B cell (primary cell): ENCODE measurements at regions not wholly inside any gene's neighbourhood (a gene's known extent, or its start where the extent isn't known, plus 50 kb on each side); places are given as distances from the start of the nearest gene placed in this dataset.

Source experiments
- ATAC-seq: fragments of 200-7000 bp; cut with Tn5 transposase; one replicate; pipeline ENCODE4 v1.10.0; 2021; ENCODE audit warnings: low read depth, mild to moderate bottlenecking, moderate number of reproducible peaks, moderate library complexity
- CTCF ChIA-PET: fragments of 350-600 bp; sonication (Branson Sonifier 250); formaldehyde crosslinking; loops from one replicate; lab custom pipeline; 2021; ENCODE audit warnings: antibody characterized with exemption, inconsistent platforms; lab: Charles Lee
- POLR2A ChIA-PET: fragments of 350-600 bp; sonication (Branson Sonifier 250); formaldehyde crosslinking; loops from one replicate; lab custom pipeline; 2021; ENCODE audit warnings: antibody characterized with exemption; lab: Charles Lee
- DNase-seq: peaks from one replicate; pipeline ENCODE4 v3.0.0; 2013
- H2AFZ ChIP-seq: 2 replicates; pipeline ENCODE4 v1.6.1; 2012; ENCODE audit warnings: mild to moderate bottlenecking, low read depth, low read length; ENCODE audit not compliant: insufficient read depth, poor library complexity, severe bottlenecking
- H3K27ac ChIP-seq, 2 donors: 1 replicate in 1 of 2; 2 replicates in 1 of 2; pipeline ENCODE4 v1.5.1; 2012 to 2013; ENCODE audit warnings: low read length in 2 of 2, mild to moderate bottlenecking in 2 of 2, moderate library complexity in 1 of 2
- H3K27me3 ChIP-seq, 4 experiments: fragments of 200-600 bp in 1 of 4; sonication (generic) in 1 of 4; replicated peaks in 1 of 4; 1 replicate in 2 of 4; 2 replicates in 2 of 4; pipeline versions ENCODE4 v1.6.1 to v1.7.0; 2013 to 2016; ENCODE audit warnings: low read length in 3 of 4, mild to moderate bottlenecking in 2 of 4, mixed read lengths in 1 of 4, moderate library complexity in 1 of 4; ENCODE audit not compliant: insufficient read depth in 4 of 4, control insufficient read depth in 3 of 4; ENCODE audit errors: control extremely low read depth in 1 of 4
- H3K36me3 ChIP-seq, 2 experiments: replicated peaks in 1 of 2; 1 replicate in 1 of 2; 2 replicates in 1 of 2; pipeline versions ENCODE4 v1.6.1 to v1.7.1; 2013; ENCODE audit warnings: low read length in 1 of 2; ENCODE audit not compliant: insufficient read depth in 2 of 2, control insufficient read depth in 1 of 2; ENCODE audit errors: control extremely low read depth in 1 of 2, extremely low read depth in 1 of 2
- H3K4me1 ChIP-seq, 2 donors: fragments of 200-600 bp in 1 of 2; sonication (generic) in 1 of 2; 1 replicate in 1 of 2; 2 replicates in 1 of 2; pipeline versions ENCODE4 v1.5.1 to v1.6.1; 2013 to 2017; ENCODE audit warnings: low read length in 2 of 2; ENCODE audit not compliant: control insufficient read depth in 2 of 2, insufficient read depth in 2 of 2
- H3K4me2 ChIP-seq: replicated peaks from 2 replicates; pipeline ENCODE3; 2012; ENCODE audit warnings: mild to moderate bottlenecking, low read depth, low read length; ENCODE audit not compliant: poor library complexity, severe bottlenecking
- H3K4me3 ChIP-seq, 5 experiments: fragments of 200-600 bp in 1 of 5; sonication (generic) in 1 of 5; 1 replicate in 3 of 5; 2 replicates in 2 of 5; pipeline versions ENCODE4 v1.5.1 to v1.7.0; 2011 to 2016; ENCODE audit warnings: low read length in 4 of 5, mild to moderate bottlenecking in 4 of 5, low read depth in 2 of 5, control low read depth in 1 of 5, moderate library complexity in 1 of 5; ENCODE audit not compliant: insufficient read depth in 1 of 5; ENCODE audit errors: control extremely low read depth in 1 of 5, extremely low read depth in 1 of 5
- H3K79me2 ChIP-seq: fragments of 200-600 bp; sonication (generic); one replicate; pipeline ENCODE4 v1.6.0; 2016; ENCODE audit warnings: low read length; ENCODE audit not compliant: control insufficient read depth, insufficient read depth
- H3K9ac ChIP-seq: fragments of 200-600 bp; sonication (generic); 2 replicates; pipeline ENCODE4 v1.6.1; 2017; ENCODE audit warnings: mild to moderate bottlenecking, low read length, moderate library complexity
- H3K9me3 ChIP-seq, 3 donors: one replicate each; pipeline versions ENCODE4 v1.6.1 to v1.7.1; 2013; ENCODE audit warnings: low read length in 2 of 3; ENCODE audit not compliant: control insufficient read depth in 2 of 3, insufficient read depth in 1 of 3; ENCODE audit errors: control extremely low read depth in 1 of 3
- H4K20me1 ChIP-seq: 2 replicates; pipeline ENCODE4 v1.6.0; 2012; ENCODE audit warnings: mild to moderate bottlenecking, low read length; ENCODE audit not compliant: insufficient read depth, control insufficient read depth, poor library complexity, severe bottlenecking
- H3K27ac Mint-ChIP-seq: one replicate; pipeline ENCODE4 v1.8.0; 2021; ENCODE audit warnings: mixed read lengths
- H3K27me3 Mint-ChIP-seq: one replicate; pipeline ENCODE4 v1.8.0; 2021; ENCODE audit warnings: mixed read lengths
- H3K4me1 Mint-ChIP-seq: one replicate; pipeline ENCODE4 v1.8.0; 2021; ENCODE audit warnings: mixed read lengths
- H3K4me3 Mint-ChIP-seq: one replicate; pipeline ENCODE4 v1.8.0; 2021; ENCODE audit warnings: mixed read lengths
- H3K9me3 Mint-ChIP-seq: one replicate; pipeline ENCODE4 v1.8.0; 2022; ENCODE audit warnings: mixed read lengths; ENCODE audit not compliant: insufficient read depth
- EZH2 ChIP-seq: IDR thresholded peaks from 2 replicates; pipeline ENCODE4 v1.6.1; 2012; ENCODE audit warnings: borderline replicate concordance, low read depth, mild to moderate bottlenecking, moderate library complexity, low read length; ENCODE audit not compliant: insufficient read depth, poor library complexity, severe bottlenecking
- WGBS: methylation state at CpG from one replicate; pipeline ENCODE4 v1.1.5; 2013; ENCODE audit warnings: missing lambda C conversion rate; ENCODE audit not compliant: insufficient coverage; 5-methylcytosine and 5-hydroxymethylcytosine counted together
- intact Hi-C: fragments of 100-400 bp; cut with micrococcal nuclease; formaldehyde crosslinking; loops from one replicate; pipeline ENCODE4 v1.10.0; 2022
- TF ChIP-seq, protein P1 (sequence below): fragments of 200-600 bp; IDR thresholded peaks from one replicate; pipeline ENCODE4 v1.8.0; 2022; ENCODE audit warnings: antibody characterized with exemption, mild to moderate bottlenecking

DNA sequence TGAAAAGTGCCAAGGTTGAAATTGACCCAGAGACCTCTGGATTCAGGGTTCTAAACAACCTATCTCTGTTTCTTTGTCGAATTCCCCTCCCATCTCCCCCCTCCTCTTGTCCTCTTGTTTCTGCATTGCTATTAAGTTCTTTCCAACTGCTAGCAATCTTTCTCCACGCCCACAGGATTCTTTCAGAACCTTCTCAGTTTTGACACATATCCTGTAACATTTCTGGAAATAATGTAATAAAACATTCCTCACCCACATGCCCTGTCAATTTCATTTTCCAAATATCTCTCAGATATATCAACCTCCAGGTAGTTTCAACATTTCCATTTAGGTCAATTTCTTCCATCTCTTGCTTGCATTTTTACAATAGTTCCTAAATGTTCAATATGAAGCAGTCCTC is 1105.9 kb downstream of the ARAP2 start:
- intact Hi-C loops = no loop called here
- Mint-ChIP-seq H3K4me1 (no peaks in the 10 kb centered on the region), H3K27ac (no peak overlapping the region), H3K4me3 (no peak overlapping the region), H3K9me3 (peaks cover 6% of the 10 kb centered on the region), H3K27me3 (no peaks in the 10 kb centered on the region)
- ATAC-seq (no peak), DNase-seq (no peak)
- POLR2A ChIA-PET = no interaction called here
- Histone ChIP-seq H3K36me3 (no peaks in the 10 kb centered on the region), H4K20me1 (no peaks in the 10 kb centered on the region), H3K27ac (no peak overlapping the region), H3K27me3 (no peaks in the 10 kb centered on the region), H3K79me2 (no peaks in the 10 kb centered on the region), H3K9ac (no peak overlapping the region), H3K4me1 (no peaks in the 10 kb centered on the region), H2AFZ (no peak overlapping the region), H3K9me3 (peaks cover 0 to 3% (median 0%) of the 10 kb centered on the region in 3 donors), H3K4me3 (no peak overlapping the region), H3K4me2 (no peak overlapping the region)
- TF ChIP-seq, protein P1, sequence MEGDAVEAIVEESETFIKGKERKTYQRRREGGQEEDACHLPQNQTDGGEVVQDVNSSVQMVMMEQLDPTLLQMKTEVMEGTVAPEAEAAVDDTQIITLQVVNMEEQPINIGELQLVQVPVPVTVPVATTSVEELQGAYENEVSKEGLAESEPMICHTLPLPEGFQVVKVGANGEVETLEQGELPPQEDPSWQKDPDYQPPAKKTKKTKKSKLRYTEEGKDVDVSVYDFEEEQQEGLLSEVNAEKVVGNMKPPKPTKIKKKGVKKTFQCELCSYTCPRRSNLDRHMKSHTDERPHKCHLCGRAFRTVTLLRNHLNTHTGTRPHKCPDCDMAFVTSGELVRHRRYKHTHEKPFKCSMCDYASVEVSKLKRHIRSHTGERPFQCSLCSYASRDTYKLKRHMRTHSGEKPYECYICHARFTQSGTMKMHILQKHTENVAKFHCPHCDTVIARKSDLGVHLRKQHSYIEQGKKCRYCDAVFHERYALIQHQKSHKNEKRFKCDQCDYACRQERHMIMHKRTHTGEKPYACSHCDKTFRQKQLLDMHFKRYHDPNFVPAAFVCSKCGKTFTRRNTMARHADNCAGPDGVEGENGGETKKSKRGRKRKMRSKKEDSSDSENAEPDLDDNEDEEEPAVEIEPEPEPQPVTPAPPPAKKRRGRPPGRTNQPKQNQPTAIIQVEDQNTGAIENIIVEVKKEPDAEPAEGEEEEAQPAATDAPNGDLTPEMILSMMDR = no peak
- no peak for TF ChIP-seq EZH2
- CTCF ChIA-PET = no interaction called here
- WGBS = 64% methylated on average over 1 of the region's 2 CpGs

DNA sequence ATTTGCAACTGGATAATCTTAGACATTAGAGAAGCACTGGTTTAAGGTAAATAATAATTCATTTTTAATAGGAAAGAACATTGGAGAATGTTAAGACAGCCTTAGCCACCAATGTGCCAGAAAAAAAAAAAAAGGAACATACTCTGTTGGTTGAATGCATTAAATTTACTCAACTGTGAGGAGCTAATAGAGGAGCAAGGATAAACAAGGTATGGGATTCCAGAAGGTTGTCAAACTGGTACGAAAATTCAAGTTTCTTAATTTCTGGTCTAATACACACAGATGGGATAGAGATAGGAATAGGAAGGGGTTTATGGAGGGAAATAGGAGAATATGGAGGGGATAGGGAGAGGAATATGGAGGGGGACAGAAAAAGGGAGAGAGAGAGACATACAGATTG is 1096.6 kb downstream of the ARAP2 start:
- no peaks in the 10 kb centered on the region for H3K36me3 ChIP-seq
- Mint-ChIP-seq H3K27me3 (no peaks in the 10 kb centered on the region), H3K9me3 (peaks cover 5% of the 10 kb centered on the region), H3K4me3 (no peak overlapping the region), H3K27ac (no peak overlapping the region), H3K4me1 (no peaks in the 10 kb centered on the region)
- no peaks in the 10 kb centered on the region for H3K79me2 ChIP-seq
- ChIA-PET CTCF (interaction anchor here (0.9 kb wide), 1 partner anchor 12 kb away, joined by 3 read pairs; no protein-coding TSS in a partner anchor), POLR2A (no interaction called here)
- H3K9me3 ChIP-seq = peaks cover 0 to 1% (median 0%) of the 10 kb centered on the region in 3 donors
- no peaks in the 10 kb centered on the region for H3K4me1 ChIP-seq
- no peaks in the 10 kb centered on the region for H3K27me3 ChIP-seq
- no peak for TF ChIP-seq EZH2
- TF ChIP-seq, protein P1 = no peak
- ATAC-seq = no peak
- no peak overlapping the region for H3K4me2 ChIP-seq
- H3K9ac ChIP-seq = no peak overlapping the region
- no peak overlapping the region for H3K4me3 ChIP-seq
- intact Hi-C loops = no loop called here
- H3K27ac ChIP-seq = no peak overlapping the region
- H2AFZ ChIP-seq = no peak overlapping the region
- 100% methylated on average over 1 of the region's 1 CpG for WGBS
- DNase-seq = no peak
- H4K20me1 ChIP-seq = no peaks in the 10 kb centered on the region
